ENCODE measurements at regions not wholly inside any gene's neighbourhood (a gene's known extent, or its start where the extent isn't known, plus 50 kb on each side); places are given as distances from the start of the nearest gene placed in this dataset.

- TF ChIP-seq YY1 (IDR thresholded peaks at IDR 0.05; ENCODE audit: low read depth) (no peak), EGR1 (IDR thresholded peaks at IDR 0.05) (no peak), EP300 (IDR thresholded peaks at IDR 0.05; ENCODE audit: borderline replicate concordance) (no peak), FOXM1 (IDR thresholded peaks at IDR 0.05; ENCODE audit: borderline replicate concordance, low read depth) (no peak), TCF12 (IDR thresholded peaks at IDR 0.05; ENCODE audit: low read depth) (no peak), TAF1 (IDR thresholded peaks at IDR 0.05; ENCODE audit: low read depth) (no peak)
Observed at GRCh38 chr12:74250891-74251290, 286.7 kb upstream of the ATXN7L3B start.

Data from Ishikawa (cell line).